ENCODE measurements at regions not wholly inside any gene's neighbourhood (a gene's known extent, or its start where the extent isn't known, plus 50 kb on each side); places are given as distances from the start of the nearest gene placed in this dataset.
"Not testable (repeated sequence)": the region's sequence is repeated elsewhere in the genome, so short reads cannot be mapped to it uniquely, and the experiment has no call there.

DNA sequence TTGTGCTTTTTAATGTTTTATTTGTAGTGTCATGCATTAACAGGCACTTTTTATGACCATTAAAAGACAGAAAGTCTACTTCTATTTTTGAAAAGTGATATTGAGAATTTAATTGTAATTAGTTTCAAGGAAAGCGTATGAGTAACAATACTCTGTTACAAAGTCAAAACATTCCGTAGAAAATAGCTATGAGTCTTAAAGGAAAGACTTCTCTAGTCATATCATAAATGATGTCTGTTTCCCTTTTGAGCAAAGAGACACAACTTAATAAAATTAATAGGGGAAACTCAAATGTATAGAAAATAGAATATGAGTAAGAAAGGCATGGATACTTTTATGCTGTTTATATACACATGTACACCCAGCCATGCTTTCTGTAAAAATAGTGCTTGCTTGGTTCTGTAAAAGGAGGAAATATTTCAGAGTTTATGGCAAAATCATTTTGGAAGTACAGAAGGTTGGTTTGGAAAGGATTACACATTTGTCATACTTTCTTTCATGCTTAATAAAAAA is 107.8 kb upstream of the AHI1 start:
- no peak for DNase-seq (ENCODE audit: low spot score)

DNA sequence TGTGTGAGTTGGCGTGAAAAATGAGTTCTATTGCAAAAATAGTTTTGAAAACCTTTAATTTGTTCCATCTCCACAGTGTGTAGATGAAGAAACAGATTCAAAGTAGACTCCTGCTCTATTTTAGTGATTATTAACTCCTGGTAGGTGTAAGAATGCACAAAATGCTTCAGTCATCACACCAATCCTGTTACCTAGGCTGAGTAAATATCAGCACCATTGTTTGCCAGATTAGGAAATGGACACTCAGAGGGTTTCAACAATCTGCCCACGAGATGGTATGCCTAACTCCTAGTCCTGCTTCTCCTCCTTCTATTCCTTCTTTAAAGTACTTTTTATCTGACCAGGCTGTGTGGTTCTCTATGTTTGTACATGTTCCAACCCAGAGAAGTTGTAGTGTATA is 108.9 kb upstream of the AHI1 start:
- no peak for DNase-seq (ENCODE audit: low spot score)

- DNase-seq (ENCODE audit: low spot score), result no peak
Observed at GRCh38 chr6:135608031-135608430, 110.5 kb upstream of the AHI1 start.

DNA sequence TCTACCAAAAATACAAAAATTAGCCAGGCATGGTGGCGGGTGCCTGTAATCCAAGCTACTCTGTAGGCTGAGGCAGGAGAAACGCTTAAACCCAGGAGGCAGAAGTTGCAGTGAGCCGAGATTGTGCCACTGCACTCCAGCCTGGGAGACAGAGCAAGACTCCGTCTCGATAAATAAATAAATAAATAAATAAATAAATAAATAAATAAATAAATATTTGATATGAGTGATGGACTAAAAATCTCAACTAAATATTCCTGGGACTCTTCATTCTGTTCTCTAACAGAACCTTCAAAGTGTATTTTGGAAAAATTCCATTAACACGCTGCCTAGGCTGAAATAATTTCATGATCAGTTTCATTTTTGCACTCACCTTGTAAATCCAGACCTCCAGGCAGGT is 112.7 kb upstream of the AHI1 start:
- DNase-seq (ENCODE audit: low spot score), result not testable (repeated sequence)

DNA sequence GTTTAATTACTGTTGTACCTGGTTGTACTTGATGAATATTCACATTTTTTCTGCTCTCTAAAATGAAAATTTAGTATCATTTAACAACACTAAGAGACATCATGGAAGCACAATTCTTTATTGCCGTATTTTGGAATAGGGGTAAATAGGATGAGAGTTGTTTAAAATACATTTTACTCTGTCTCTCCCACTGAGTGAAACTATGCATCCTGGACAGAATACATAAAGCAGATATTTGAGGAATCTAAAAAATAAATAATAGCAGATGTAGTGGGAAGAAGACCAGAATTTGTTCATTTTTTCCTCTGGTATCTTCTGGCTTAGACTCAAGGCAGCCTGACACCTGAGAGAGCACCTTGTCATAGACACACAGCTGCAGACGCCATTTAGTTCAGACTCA is 119.1 kb upstream of the AHI1 start:
- DNase-seq (ENCODE audit: low spot score), result no peak

DNA sequence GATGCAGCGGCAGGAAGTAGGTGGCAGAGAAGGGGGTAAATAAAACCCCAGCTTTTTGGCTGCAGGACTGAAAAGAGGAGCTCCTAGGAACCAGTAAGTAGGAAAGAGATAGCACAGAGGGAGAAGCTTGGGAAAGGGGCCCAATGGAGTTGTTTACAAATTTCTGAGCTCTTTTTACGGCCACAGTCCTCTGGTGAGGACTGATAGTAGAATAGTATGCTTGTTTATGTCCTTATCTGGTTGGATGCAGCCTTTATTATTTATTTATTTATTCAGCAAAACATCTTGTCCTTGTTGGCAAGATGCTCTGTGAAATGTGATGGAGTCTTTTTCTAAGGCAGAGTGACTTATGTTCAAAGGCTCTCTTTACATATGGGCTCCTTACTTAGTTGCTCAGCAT is 119.7 kb upstream of the AHI1 start:
- DNase-seq (ENCODE audit: low spot score), result no peak

- no peak for DNase-seq (ENCODE audit: low spot score)
Observed at GRCh38 chr6:135622081-135622480, 124.5 kb upstream of the AHI1 start.

DNA sequence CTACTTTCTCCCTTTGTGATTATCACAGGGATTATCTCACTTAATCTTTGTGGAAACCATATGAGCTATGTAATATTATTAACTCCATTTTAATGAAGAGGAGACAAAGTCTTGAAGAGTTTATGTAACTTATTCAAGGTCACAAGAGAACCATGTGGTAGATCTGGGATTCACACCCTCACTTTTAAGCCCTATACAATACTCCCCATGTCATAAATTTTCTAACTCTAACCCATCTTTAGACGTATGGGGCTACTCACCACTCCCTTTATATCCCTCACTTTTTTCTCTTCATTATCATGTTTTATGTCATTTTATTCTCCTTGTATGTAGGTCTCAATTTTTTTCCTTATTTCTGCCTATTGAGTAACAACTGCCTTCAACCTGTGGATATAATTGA is 126.4 kb upstream of the AHI1 start:
- DNase-seq (ENCODE audit: low spot score), result no peak

DNA sequence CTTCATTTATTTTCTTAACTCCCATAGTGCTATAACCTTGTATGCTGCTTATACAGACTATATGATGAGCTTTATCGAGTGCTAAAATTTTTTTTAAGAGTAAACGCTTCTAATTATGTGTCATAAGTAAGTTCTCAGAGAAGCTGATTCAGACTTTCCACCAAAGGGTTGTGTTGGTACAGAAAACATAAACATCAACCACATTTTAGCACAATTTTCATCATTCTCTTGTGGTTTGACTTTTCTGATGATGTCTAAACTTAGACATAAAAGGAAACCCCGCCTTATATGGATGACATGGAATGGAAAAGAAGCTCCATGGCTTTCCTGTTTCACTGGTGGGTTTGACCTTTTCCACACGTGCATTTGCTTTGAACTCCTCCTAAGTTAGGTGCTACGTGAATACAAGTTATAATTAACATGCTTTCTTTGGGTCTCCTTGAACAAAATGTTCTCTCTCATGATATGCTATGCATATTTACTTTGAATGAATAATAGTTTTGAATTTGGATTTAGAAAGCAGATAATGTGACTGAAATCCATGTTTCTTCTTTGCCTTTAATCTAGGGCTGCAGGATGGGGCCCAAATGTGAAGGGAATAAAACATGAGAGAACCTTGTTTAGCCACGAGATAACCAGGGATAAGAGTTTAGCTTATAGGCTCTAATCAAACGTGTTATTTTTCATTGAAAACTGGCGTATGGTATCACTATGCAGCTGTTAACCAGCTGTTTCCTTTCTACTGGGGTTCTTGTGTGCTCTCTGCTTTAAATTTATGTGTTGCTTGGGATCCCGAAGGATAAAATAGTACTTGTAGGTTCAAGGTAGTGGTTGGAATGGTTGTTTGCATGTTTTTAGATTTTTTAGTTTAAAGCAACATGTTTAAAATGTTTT is 127.1 kb upstream of the AHI1 start:
- DNase-seq (ENCODE audit: low spot score), result no peak

DNA sequence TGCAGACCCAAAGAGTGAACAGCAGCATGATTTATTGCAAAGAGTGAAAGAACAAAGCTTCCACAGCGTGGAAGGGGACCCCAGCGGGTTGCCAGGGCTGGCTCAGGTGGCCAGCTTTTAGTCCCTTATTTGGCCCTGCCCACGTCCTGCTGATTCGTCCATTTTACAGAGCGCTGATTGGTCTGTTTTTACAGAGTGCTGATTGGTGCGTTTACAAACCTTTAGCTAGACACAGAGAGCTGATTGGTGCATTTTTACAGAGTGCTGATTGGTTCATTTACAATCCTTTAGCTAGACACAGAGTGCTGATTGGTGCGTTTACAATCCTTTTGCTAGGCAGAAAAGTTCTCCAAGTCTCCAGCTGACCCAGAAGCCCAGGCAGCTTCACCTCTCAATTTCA is 128.5 kb upstream of the AHI1 start:
- not testable (repeated sequence) for DNase-seq (ENCODE audit: low spot score)

GRCh38 chr6:135627092-135627715 is 129.7 kb upstream of the AHI1 start:
- no peak for DNase-seq (ENCODE audit: low spot score)

DNA sequence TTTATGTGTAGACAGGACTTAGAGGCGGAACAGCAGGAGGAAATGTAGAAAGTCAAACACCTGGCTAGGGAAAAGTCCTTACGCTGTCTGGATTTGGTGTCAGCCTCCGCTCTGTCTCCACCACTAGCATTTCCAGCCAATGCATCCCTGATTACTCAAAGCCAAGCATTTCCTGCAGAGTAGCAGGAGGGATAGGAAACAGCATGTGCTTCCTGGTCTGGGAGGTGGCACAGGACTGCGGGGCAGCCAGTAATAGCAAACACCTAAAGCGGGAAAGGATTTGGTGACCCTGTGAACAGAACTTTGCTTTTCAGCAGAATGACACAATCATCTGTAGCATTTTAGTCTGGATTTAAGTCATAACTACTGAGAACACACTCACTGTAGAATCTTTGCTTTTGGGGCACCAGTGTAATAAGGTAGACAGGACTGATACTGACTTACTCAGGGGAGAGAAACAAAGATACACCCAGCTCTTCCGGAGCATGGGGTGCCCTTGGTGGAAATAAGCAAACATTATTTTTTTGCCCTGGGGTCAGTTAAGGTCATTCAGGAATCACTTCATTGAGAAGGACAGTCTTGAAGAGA is 133.3 kb upstream of the AHI1 start:
- DNase-seq (ENCODE audit: low spot score), result no peak

- no peak for DNase-seq (ENCODE audit: low spot score)
Observed at GRCh38 chr6:135631821-135632220, 134.3 kb upstream of the AHI1 start.

DNA sequence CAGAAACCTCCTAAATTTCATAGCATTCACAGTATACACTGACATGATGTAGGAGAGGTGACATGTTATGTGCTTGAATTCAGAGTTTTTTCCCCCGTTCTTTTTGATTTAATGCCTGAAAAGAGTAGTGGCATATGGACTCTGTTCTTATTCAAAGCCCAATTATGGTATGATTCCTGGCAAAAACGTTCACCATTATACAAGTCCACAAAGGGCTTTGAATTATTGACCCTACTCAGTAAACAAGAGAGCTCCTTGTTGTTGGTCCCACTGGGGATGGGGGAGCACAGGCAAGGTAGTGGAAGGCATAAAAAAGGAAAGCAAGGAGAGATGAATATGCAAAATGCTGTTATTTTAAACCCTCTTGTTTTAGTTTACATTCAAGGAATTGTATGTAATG is 136.0 kb upstream of the AHI1 start:
- DNase-seq (ENCODE audit: low spot score), result no peak

DNA sequence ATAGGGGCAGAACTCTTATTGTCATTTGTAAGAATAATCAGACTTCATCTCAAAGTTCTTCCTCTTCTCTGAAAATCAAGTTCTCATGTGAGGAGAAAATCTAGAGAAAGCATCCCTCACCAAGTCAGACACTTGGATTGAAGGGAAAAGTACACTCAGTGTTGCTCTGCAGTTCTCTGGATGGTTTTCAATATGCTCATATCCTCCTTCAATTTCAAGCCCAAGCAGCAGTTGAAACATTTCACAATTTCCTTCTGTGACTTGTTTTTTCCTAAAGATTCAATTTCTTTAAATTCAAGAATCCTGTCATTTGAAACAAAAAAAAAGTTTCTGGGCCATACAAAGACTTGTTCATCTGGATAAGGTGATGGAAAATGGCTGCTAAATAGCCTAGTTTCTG is 140.2 kb upstream of the AHI1 start:
- DNase-seq (ENCODE audit: low spot score), result no peak

DNA sequence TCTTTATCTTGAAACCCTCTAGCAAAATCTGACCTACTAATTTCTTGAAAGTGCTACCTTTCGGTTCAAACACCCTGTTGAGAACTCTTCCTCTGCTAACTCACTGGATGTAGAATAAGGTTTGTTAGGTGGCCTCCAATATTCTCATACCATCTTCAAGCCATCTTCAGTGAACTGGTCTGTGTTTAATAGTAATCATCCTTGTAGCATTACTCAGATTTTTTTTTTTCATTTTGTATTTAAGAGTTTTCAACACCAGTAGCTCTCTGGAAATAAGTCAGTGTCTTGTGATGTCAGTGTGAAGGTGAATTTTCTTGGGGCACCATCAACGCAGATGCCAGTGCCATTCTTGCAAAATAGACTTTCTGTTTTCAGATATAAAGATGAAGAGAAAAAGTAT is 140.6 kb upstream of the AHI1 start:
- no peak for DNase-seq (ENCODE audit: low spot score)

DNA sequence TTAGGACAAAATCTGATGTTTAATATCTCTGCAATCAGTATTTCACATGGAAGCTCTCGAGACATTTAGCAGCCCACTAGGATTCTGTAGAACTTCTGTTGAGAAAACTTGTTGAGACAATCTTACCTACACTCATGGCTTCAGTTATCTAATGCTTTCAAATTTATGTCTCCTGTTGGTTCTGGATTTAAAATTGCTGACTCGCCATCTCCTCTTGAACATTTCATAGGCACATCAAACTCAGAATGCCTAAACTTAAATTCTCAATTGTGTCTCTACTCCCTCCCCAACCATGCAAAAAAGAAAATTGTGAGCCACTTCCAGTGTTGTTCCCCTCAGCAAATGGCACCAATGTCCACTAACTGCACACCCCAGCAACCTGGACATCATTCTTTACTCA is 142.5 kb upstream of the AHI1 start:
- DNase-seq (ENCODE audit: low spot score), result no peak

GRCh38 chr6:135640449-135641111 is 143.0 kb upstream of the AHI1 start:
- no peak for DNase-seq (ENCODE audit: low spot score)

DNA sequence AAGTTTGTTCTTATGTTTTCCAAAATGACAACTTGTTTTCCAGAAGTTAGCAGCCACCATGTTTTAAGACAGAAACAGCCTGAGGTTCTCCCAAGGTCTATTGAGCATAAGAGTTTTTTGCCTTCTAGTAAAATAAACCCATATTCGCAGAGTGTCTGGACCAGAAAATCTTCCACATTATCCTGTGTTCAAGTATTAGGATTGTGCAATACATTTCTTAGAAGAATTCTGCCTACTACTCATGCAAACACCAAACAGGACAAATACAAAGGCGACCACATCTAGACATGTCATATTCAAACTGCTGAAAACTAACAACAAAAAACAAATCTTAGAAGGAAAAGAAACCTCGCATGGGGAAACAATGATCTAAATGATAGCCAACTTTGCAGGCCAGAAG is 145.4 kb upstream of the AHI1 start:
- DNase-seq (ENCODE audit: low spot score), result no peak

GRCh38 chr6:135644394-135644793 is 146.9 kb upstream of the AHI1 start:
- DNase-seq (ENCODE audit: low spot score), result no peak

DNA sequence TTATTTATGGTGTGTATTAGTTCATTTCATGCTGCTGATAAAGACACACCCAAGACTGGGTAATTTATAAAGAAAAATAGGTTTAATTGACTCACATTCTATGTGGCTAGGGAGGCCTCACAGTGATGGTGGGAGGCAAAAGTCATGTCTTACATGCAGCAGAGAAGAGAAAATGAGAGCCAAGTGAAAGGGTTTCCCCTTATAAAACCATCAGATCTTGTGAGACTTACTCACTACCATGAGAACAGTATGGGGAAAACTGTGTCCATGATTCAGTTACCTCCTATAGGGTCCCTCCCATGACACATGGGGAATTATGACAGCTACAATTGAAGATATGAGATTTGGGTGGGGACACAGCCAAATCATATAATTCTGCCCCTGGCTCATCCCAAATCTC is 150.0 kb upstream of the AHI1 start:
- DNase-seq (ENCODE audit: low spot score), result no peak

DNA sequence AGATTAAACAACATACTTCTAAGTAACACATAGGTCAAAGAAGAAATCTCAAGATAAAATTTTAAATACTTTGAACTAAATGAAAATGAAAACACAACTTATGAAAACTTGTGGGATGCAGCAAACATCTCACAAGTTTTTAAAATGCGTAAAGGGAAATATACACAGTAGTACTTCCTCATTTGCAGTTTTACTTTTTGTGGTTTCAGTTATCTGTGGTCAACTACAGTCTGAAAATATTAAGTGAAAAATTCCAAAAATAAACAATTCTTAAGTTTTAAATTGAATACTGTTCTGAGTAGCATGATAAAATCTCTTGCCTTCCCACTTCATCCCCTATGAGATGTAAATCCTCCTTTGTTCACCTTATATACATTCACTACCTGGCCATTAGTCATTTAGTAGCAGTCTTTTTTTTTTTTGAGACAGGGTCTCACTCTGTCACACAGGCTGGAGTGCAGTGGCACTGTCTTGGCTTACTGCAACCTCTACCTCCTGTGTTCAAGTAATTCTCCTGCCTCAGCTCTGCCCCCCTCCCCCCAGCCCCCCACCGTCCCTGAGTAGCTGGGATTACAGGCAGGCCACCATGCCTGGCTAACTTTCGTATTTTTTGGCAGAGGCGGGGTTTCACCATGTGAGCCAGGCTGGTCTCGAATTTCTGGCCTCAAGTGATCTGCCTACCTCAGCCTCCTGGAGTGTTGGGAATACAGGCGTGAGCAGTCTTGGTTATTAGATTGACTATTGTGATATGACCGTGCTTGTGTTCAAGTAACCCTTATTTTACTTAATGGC is 154.6 kb upstream of the AHI1 start:
- DNase-seq (ENCODE audit: low spot score), result no peak
